DOHH2 (cell line): ENCODE measurements at regions not wholly inside any gene's neighbourhood (a gene's known extent, or its start where the extent isn't known, plus 50 kb on each side); places are given as distances from the start of the nearest gene placed in this dataset.

Experiments
- H3F3A ChIP-seq: fragments of 200-600 bp; sonication (generic), shearing (Covaris generic); 2 replicates; pipeline ENCODE4 v1.6.0; 2016; ENCODE audit warnings: antibody characterized with exemption, mild to moderate bottlenecking; ENCODE audit not compliant: control insufficient read depth, insufficient read depth
- H3K27ac ChIP-seq: fragments of 200-600 bp; sonication (generic); 2 replicates; pipeline ENCODE4 v1.5.1; 2014; ENCODE audit warnings: low read depth, mild to moderate bottlenecking, low read length, moderate library complexity
- H3K27me3 ChIP-seq: fragments of 200-600 bp; sonication (generic); 2 replicates; pipeline ENCODE4 v1.6.1; 2014; ENCODE audit warnings: mild to moderate bottlenecking, low read length, mixed read lengths; ENCODE audit not compliant: control insufficient read depth
- H3K36me3 ChIP-seq: fragments of 200-600 bp; sonication (generic); 2 replicates; pipeline ENCODE4 v1.6.1; 2014; ENCODE audit warnings: mild to moderate bottlenecking, low read length, moderate library complexity, mixed read lengths; ENCODE audit not compliant: control insufficient read depth
- H3K4me1 ChIP-seq: fragments of 200-600 bp; sonication (generic); 2 replicates; pipeline ENCODE4 v1.6.1; 2014; ENCODE audit warnings: mild to moderate bottlenecking, low read length, mixed read lengths; ENCODE audit not compliant: control insufficient read depth
- H3K4me2 ChIP-seq: fragments of 200-600 bp; sonication (generic); 2 replicates; pipeline ENCODE4 v1.6.0; 2014; ENCODE audit warnings: mild to moderate bottlenecking, low read length, moderate library complexity
- H3K4me3 ChIP-seq: fragments of 200-600 bp; sonication (generic); 2 replicates; pipeline ENCODE4 v1.5.1; 2014; ENCODE audit warnings: mild to moderate bottlenecking, low read length, mixed read lengths
- H3K79me2 ChIP-seq: fragments of 200-600 bp; sonication (generic); 2 replicates; pipeline ENCODE4 v1.6.1; 2014; ENCODE audit warnings: mild to moderate bottlenecking, low read length, mixed read lengths; ENCODE audit not compliant: control insufficient read depth
- H3K9me2 ChIP-seq: fragments of 200-600 bp; sonication (generic); replicated peaks from 2 replicates; pipeline ENCODE4 v1.6.1; 2014; ENCODE audit warnings: mild to moderate bottlenecking, low read length, mixed read lengths; ENCODE audit not compliant: control insufficient read depth
- H3K9me3 ChIP-seq: fragments of 200-600 bp; sonication (generic); 2 replicates; pipeline ENCODE4 v1.6.1; 2014; ENCODE audit warnings: antibody characterized with exemption, low read length, mixed read lengths; ENCODE audit not compliant: control insufficient read depth, insufficient read depth
- H4K20me1 ChIP-seq: fragments of 200-600 bp; sonication (generic); 2 replicates; pipeline ENCODE4 v1.6.0; 2014; ENCODE audit warnings: low read depth, mild to moderate bottlenecking, antibody characterized with exemption, low read length, moderate library complexity; ENCODE audit not compliant: control insufficient read depth, insufficient read depth
- CTCF ChIP-seq: fragments of 200-600 bp; sonication (generic); IDR thresholded peaks from one replicate; pipeline ENCODE4 v1.5.1; 2014; ENCODE audit warnings: antibody characterized with exemption, mild to moderate bottlenecking, low read depth, low read length; ENCODE audit not compliant: poor library complexity, severe bottlenecking
- EZH2phosphoT487 ChIP-seq: fragments of 200-600 bp; sonication (generic); IDR thresholded peaks from 2 replicates; pipeline ENCODE4 v1.6.1; 2017; ENCODE audit warnings: borderline replicate concordance, mild to moderate bottlenecking, antibody characterized with exemption, low read length, moderate library complexity, mixed read lengths

DNA sequence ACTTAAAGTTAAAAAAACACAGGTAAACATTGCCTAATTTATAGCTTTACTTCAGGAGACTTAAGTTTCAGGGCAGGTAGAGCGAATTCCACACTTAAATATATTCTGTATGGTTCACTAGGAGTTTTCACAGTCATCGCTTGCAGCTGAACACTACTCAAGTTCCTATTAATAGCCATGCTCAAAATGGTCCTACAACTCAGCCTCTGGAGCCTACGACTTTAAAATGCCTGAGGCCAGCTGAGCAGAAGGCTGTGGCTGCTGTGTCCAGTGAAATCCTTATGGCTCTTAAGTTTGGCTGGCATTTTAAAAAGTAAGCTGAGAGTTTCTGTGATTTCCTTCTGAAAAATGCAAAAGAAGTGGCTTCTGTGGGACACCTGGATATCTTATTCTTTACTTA is 105.4 kb upstream of the GLI3 start:
- no peak overlapping the region for H3K27ac ChIP-seq
- H3K9me3 ChIP-seq, result no peaks in the 10 kb centered on the region
- H4K20me1 ChIP-seq, result no peaks in the 10 kb centered on the region
- no peaks in the 10 kb centered on the region for H3K79me2 ChIP-seq
- H3K27me3 ChIP-seq, result no peaks in the 10 kb centered on the region
- no peak overlapping the region for H3K4me3 ChIP-seq
- TF ChIP-seq CTCF (no peak), EZH2phosphoT487 (no peak)
- H3K4me2 ChIP-seq, result no peak overlapping the region
- no peaks in the 10 kb centered on the region for H3K4me1 ChIP-seq
- H3K9me2 ChIP-seq, result no peaks in the 10 kb centered on the region
- H3F3A ChIP-seq, result no peaks in the 10 kb centered on the region
- no peaks in the 10 kb centered on the region for H3K36me3 ChIP-seq

DNA sequence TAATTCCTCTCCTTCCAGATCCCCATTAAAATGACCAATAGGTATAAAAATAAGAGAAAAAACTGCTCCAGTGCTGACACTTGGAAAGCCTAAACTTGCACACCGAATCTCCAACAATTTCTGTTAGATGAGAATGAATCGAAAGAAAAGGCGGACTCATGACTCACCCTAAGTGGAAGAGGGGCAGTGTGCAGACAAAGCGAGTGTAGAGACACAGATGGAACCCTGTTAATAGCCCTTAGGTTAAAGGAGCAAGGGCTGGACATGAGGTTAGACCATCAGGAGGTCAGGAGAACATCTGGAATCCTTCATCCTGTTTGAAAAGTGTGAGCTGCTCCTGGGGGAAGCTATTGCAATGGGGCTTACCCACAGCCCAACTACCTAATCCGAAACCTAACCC is 103.4 kb upstream of the GLI3 start:
- Histone ChIP-seq H3K4me3 (no peak overlapping the region), H4K20me1 (no peaks in the 10 kb centered on the region), H3K27me3 (no peaks in the 10 kb centered on the region), H3K27ac (no peak overlapping the region), H3K9me2 (no peaks in the 10 kb centered on the region), H3K4me2 (no peak overlapping the region), H3F3A (no peaks in the 10 kb centered on the region), H3K4me1 (no peaks in the 10 kb centered on the region), H3K79me2 (no peaks in the 10 kb centered on the region), H3K9me3 (no peaks in the 10 kb centered on the region), H3K36me3 (no peaks in the 10 kb centered on the region)
- no peak for TF ChIP-seq CTCF
- no peak for TF ChIP-seq EZH2phosphoT487

DNA sequence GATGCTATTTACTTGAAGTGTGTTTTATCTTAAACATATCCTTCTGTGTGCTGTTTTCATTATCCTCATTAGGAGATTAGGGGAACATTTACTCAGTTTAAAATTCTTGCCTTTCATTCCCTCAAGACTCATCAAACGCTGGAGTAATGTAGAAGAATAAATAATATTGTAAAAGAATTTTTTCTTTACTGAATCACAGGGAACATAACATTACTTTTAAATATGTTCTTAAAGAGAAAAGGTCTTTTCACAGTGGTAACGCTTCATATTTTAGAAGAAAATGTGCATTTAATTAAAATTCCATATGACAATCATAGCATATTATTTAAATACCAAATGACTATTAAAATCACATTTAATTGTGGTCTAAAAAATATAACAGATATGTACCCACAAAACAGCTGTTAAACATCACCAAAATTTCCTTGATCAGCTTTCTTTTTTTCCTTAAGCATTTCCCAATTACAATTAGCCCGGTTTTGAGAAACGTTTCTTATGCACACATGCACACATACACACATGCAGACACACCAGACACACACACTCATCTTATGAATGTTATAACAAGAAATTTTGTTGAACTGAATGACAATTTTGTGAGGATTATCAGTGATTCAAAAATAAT is 102.0 kb upstream of the GLI3 start:
- no peak overlapping the region for H3K4me3 ChIP-seq

More for the DNA sequence above, 102.0 kb upstream of the GLI3 start:
- H3F3A ChIP-seq, result no peaks in the 10 kb centered on the region
- TF ChIP-seq EZH2phosphoT487, result no peak
- no peak for TF ChIP-seq CTCF
- no peaks in the 10 kb centered on the region for H3K4me1 ChIP-seq
- no peaks in the 10 kb centered on the region for H3K36me3 ChIP-seq
- H3K27me3 ChIP-seq, result no peaks in the 10 kb centered on the region
- no peaks in the 10 kb centered on the region for H3K9me2 ChIP-seq
- no peaks in the 10 kb centered on the region for H4K20me1 ChIP-seq
- H3K4me2 ChIP-seq, result no peak overlapping the region
- no peaks in the 10 kb centered on the region for H3K79me2 ChIP-seq
- no peaks in the 10 kb centered on the region for H3K9me3 ChIP-seq
- H3K27ac ChIP-seq, result no peak overlapping the region
